Astrocyte (in vitro differentiated cells and primary cell): ENCODE measurements at regions not wholly inside any gene's neighbourhood (a gene's known extent, or its start where the extent isn't known, plus 50 kb on each side); places are given as distances from the start of the nearest gene placed in this dataset.
A peak's percentile ranks its signal among the peaks of the same experiment; 100 is the strongest.

Experiments used
- DNase-seq: peaks from one replicate; pipeline ENCODE4 v3.0.0-alpha.2; 2010; ENCODE audit warnings: low read depth
- FAIRE-seq: peaks from 2 replicates; lab custom pipeline; 2011; peaks lifted over from hg19 to GRCh38; lab: Jason Lieb, UNC
- H2AFZ ChIP-seq: 2 replicates; pipeline ENCODE4 v1.6.0; 2012; ENCODE audit warnings: low read depth, low read length, inconsistent platforms
- H3K27ac ChIP-seq: 2 replicates; pipeline ENCODE4 v1.5.1; 2011; ENCODE audit warnings: low read depth, low read length, inconsistent platforms
- H3K27me3 ChIP-seq: 2 replicates; pipeline ENCODE4 v1.6.0; 2011; ENCODE audit warnings: low read length, inconsistent platforms; ENCODE audit not compliant: insufficient read depth
- H3K36me3 ChIP-seq: 2 replicates; pipeline ENCODE4 v1.5.1; 2011; ENCODE audit warnings: low read length, inconsistent platforms; ENCODE audit not compliant: insufficient read depth
- H3K4me1 ChIP-seq: 2 replicates; pipeline ENCODE4 v1.5.1; 2011; ENCODE audit warnings: low read length, inconsistent platforms; ENCODE audit not compliant: insufficient read depth
- H3K4me2 ChIP-seq: 2 replicates; pipeline ENCODE4 v1.6.0; 2012; ENCODE audit warnings: low read length, inconsistent platforms
- H3K4me3 ChIP-seq: 2 replicates; pipeline ENCODE4 v1.5.1; 2011; ENCODE audit warnings: low read depth, mild to moderate bottlenecking, low read length, inconsistent platforms; ENCODE audit not compliant: insufficient read depth
- H3K79me2 ChIP-seq: 2 replicates; pipeline ENCODE4 v1.6.0; 2012; ENCODE audit warnings: mild to moderate bottlenecking, low read length, inconsistent platforms; ENCODE audit not compliant: insufficient read depth
- H3K9ac ChIP-seq: 2 replicates; pipeline ENCODE4 v1.6.0; 2012; ENCODE audit warnings: mild to moderate bottlenecking, low read length, inconsistent platforms
- H3K9me3 ChIP-seq: 2 replicates; pipeline ENCODE4 v1.5.1; 2012; ENCODE audit warnings: low read depth, mild to moderate bottlenecking, low read length, inconsistent platforms; ENCODE audit not compliant: insufficient read depth
- H4K20me1 ChIP-seq: 2 replicates; pipeline ENCODE4 v1.6.0; 2012; ENCODE audit warnings: low read length, inconsistent platforms; ENCODE audit not compliant: insufficient read depth
- H3K27ac Mint-ChIP-seq: one replicate; pipeline ENCODE4 v1.8.0; 2021; ENCODE audit warnings: mild to moderate bottlenecking, mixed read lengths; ENCODE audit not compliant: unreplicated experiment
- H3K27me3 Mint-ChIP-seq: one replicate; pipeline ENCODE4 v1.8.0; 2021; ENCODE audit warnings: low read depth, mixed read lengths; ENCODE audit not compliant: unreplicated experiment
- H3K36me3 Mint-ChIP-seq: one replicate; pipeline ENCODE4 v1.8.0; 2021; ENCODE audit warnings: low read depth, mixed read lengths; ENCODE audit not compliant: unreplicated experiment
- H3K4me1 Mint-ChIP-seq: one replicate; pipeline ENCODE4 v1.8.0; 2021; ENCODE audit warnings: low read depth, mixed read lengths; ENCODE audit not compliant: unreplicated experiment
- H3K4me3 Mint-ChIP-seq: one replicate; pipeline ENCODE4 v1.8.0; 2021; ENCODE audit warnings: mild to moderate bottlenecking, moderate library complexity, mixed read lengths; ENCODE audit not compliant: unreplicated experiment
- H3K9me3 Mint-ChIP-seq: one replicate; pipeline ENCODE4 v1.8.0; 2021; ENCODE audit warnings: mild to moderate bottlenecking, mixed read lengths; ENCODE audit not compliant: unreplicated experiment
- CTCF ChIP-seq: IDR thresholded peaks from 2 replicates; pipeline ENCODE4 v1.5.1; 2011; ENCODE audit warnings: low read depth, mild to moderate bottlenecking, inconsistent platforms, low read length, moderate library complexity; ENCODE audit not compliant: insufficient read depth
- EZH2 ChIP-seq: IDR thresholded peaks from 2 replicates; pipeline ENCODE4 v1.6.1; 2012; ENCODE audit warnings: mild to moderate bottlenecking, low read length, inconsistent platforms; ENCODE audit not compliant: insufficient read depth

DNA sequence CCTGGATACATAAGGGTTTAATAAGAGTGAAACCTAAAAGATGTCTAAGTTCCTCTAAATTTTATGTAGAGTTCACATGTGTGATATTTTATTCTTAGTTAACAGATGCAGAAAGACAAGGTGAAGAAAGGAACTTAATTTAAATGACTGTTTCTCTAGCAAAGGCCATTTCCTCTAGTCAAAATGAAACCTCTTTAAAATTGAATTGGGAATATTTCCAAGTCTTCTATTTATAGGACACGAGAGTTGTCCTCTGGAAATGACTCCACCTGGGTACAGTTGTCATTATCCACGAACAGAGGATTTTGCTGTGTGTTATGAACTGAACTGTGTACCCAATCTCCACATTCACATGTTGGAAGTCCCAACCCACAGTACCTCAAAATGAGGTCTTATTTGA, 64.5 kb upstream of the KCNK1 start:
- no peaks in the 10 kb centered on the region for H3K36me3 Mint-ChIP-seq
- H3K27me3 Mint-ChIP-seq = no peaks in the 10 kb centered on the region
- Histone ChIP-seq H3K4me3 (no peak overlapping the region), H3K36me3 (no peaks in the 10 kb centered on the region), H4K20me1 (no peaks in the 10 kb centered on the region), H3K4me1 (peaks cover 3% of the 10 kb centered on the region), H3K79me2 (no peaks in the 10 kb centered on the region), H3K4me2 (no peak overlapping the region), H2AFZ (no peak overlapping the region), H3K27me3 (no peaks in the 10 kb centered on the region), H3K9me3 (no peaks in the 10 kb centered on the region), H3K27ac (no peak overlapping the region), H3K9ac (no peak overlapping the region)
- H3K4me1 Mint-ChIP-seq = peaks cover 3% of the 10 kb centered on the region
- H3K4me3 Mint-ChIP-seq = no peak overlapping the region
- FAIRE-seq (no peak), DNase-seq (no peak)
- H3K27ac Mint-ChIP-seq = no peak overlapping the region
- peaks cover 2% of the 10 kb centered on the region for H3K9me3 Mint-ChIP-seq
- TF ChIP-seq EZH2 (no peak), CTCF (no peak)

DNA sequence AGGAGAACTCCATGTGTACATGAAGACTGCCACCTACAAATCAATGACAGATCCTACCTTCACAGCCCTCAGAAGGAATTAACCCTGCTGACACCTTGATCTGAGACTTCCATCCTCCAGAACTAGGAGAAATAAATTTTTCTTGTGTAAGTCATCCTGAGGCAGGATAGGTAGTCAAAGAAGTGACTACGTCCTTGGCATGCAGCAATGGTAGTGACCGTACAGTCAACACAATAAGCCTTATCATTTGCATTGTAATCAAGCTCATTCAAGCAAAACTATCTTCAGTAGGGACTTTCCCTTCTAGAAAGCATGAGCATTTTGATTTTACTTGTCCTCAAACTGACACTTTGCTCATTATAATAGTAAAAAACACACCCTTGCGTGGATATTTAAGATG, 64.0 kb upstream of the KCNK1 start:
- DNase-seq (no peak), FAIRE-seq (no peak)
- no peak overlapping the region for H3K4me2 ChIP-seq
- peaks cover 2% of the 10 kb centered on the region for H3K9me3 Mint-ChIP-seq
- no peaks in the 10 kb centered on the region for H3K36me3 ChIP-seq
- H4K20me1 ChIP-seq = no peaks in the 10 kb centered on the region
- H3K4me3 ChIP-seq = no peak overlapping the region
- no peaks in the 10 kb centered on the region for H3K27me3 Mint-ChIP-seq
- H3K27me3 ChIP-seq = no peaks in the 10 kb centered on the region
- H3K4me1 Mint-ChIP-seq = peaks cover 1% of the 10 kb centered on the region
- no peak overlapping the region for H3K27ac Mint-ChIP-seq
- H3K36me3 Mint-ChIP-seq = no peaks in the 10 kb centered on the region
- H3K9me3 ChIP-seq = no peaks in the 10 kb centered on the region
- H3K9ac ChIP-seq = no peak overlapping the region
- H2AFZ ChIP-seq = no peak overlapping the region
- TF ChIP-seq CTCF (no peak), EZH2 (no peak)
- H3K4me1 ChIP-seq = peaks cover 3% of the 10 kb centered on the region
- no peak overlapping the region for H3K4me3 Mint-ChIP-seq
- no peaks in the 10 kb centered on the region for H3K79me2 ChIP-seq
- H3K27ac ChIP-seq = no peak overlapping the region

GRCh38 chr1:233554037-233554436, 59.9 kb upstream of the KCNK1 start:
- H3K9ac ChIP-seq = no peak overlapping the region
- Mint-ChIP-seq H3K36me3 (no peaks in the 10 kb centered on the region), H3K4me1 (no peaks in the 10 kb centered on the region), H3K27ac (no peak overlapping the region), H3K4me3 (no peak overlapping the region), H3K9me3 (no peaks in the 10 kb centered on the region), H3K27me3 (no peaks in the 10 kb centered on the region)
- H3K27me3 ChIP-seq = peaks cover 3% of the 10 kb centered on the region
- peaks cover 3% of the 10 kb centered on the region for H3K4me1 ChIP-seq
- no peak for TF ChIP-seq EZH2
- TF ChIP-seq CTCF = no peak
- no peak overlapping the region for H3K4me3 ChIP-seq
- H2AFZ ChIP-seq = no peak overlapping the region
- H3K36me3 ChIP-seq = no peaks in the 10 kb centered on the region
- H3K79me2 ChIP-seq = no peaks in the 10 kb centered on the region
- H3K9me3 ChIP-seq = no peaks in the 10 kb centered on the region
- no peaks in the 10 kb centered on the region for H4K20me1 ChIP-seq
- H3K4me2 ChIP-seq = no peak overlapping the region
- FAIRE-seq (no peak), DNase-seq (peak; percentile 2)
- no peak overlapping the region for H3K27ac ChIP-seq
